K562 (cell line): ENCODE measurements at regions not wholly inside any gene's neighbourhood (a gene's known extent, or its start where the extent isn't known, plus 50 kb on each side); places are given as distances from the start of the nearest gene placed in this dataset.

ENCODE experiments used
- CREM ChIP-seq: IDR thresholded peaks from 2 replicates; pipeline ENCODE4 v1.6.1; 2014; ENCODE audit warnings: antibody characterized with exemption, low read depth
- POLR2A ChIP-seq: fragments of 450-650 bp; conservative IDR thresholded peaks from 2 replicates; pipeline ENCODE4 v1.6.1; 2016

DNA sequence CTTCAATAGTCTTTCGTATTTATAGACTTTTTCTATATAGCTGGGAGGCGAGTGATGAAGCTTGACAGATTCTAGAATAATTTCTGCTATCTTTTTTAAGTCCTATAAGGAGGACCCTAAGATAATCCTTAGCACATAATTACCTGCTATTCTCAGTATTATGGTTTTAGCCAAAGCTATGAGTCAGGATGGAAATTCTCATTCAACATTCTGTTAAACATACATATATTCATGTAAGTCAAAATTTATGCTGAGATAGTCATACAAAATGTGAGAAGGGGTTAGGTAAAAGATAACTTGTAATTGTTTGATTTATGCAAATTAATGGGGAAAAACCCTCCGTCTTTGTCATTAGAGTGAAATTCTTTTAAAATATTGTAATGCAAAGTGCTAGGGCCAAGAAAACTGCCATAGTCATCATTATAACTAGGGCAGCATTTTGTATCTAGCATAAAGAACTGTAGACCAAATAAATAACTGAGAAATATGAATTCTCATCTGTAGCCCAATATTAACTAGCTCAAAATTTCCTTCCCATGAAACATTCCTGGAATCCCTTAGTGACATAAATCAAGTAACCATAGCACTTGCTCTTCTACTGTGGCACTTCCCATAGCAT, 118.5 kb downstream of the MRPS30 start:
- TF ChIP-seq CREM (no peak), POLR2A (no peak)
